ENCODE measurements at regions not wholly inside any gene's neighbourhood (a gene's known extent, or its start where the extent isn't known, plus 50 kb on each side); places are given as distances from the start of the nearest gene placed in this dataset.

DNA sequence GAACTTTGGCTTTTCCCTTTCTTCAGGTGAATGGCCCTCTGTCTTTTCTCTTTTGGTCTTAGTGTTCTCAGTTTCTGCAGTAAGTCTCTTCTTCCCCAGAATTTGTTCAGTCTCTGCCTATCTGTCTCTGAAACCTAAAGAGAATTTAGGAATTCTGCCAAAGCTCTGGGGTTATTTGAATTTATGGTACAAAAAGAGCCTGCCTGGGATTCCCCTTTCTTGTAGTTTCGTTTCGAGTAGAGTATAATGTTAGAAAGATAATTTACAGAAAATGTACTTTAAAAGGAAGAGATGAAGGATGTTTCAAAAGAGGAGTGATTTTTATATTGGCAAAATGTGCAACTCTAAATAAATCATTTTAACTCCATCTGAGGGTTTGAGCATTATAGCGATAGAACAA, 247.4 kb upstream of the SATB1 start:
- TF ChIP-seq, protein P1, sequence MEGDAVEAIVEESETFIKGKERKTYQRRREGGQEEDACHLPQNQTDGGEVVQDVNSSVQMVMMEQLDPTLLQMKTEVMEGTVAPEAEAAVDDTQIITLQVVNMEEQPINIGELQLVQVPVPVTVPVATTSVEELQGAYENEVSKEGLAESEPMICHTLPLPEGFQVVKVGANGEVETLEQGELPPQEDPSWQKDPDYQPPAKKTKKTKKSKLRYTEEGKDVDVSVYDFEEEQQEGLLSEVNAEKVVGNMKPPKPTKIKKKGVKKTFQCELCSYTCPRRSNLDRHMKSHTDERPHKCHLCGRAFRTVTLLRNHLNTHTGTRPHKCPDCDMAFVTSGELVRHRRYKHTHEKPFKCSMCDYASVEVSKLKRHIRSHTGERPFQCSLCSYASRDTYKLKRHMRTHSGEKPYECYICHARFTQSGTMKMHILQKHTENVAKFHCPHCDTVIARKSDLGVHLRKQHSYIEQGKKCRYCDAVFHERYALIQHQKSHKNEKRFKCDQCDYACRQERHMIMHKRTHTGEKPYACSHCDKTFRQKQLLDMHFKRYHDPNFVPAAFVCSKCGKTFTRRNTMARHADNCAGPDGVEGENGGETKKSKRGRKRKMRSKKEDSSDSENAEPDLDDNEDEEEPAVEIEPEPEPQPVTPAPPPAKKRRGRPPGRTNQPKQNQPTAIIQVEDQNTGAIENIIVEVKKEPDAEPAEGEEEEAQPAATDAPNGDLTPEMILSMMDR (IDR thresholded peaks at IDR 0.05 in 8 of 11, conservative IDR thresholded peaks at IDR 0.05 in 3 of 11), result no peak
- no peak for TF ChIP-seq POLR2AphosphoS5 (IDR thresholded peaks at IDR 0.05)

All from spleen (tissue), 7 donors.